Fibroblast of skin of scalp (primary cell): ENCODE measurements at regions not wholly inside any gene's neighbourhood (a gene's known extent, or its start where the extent isn't known, plus 50 kb on each side); places are given as distances from the start of the nearest gene placed in this dataset.

ENCODE experiments used
- DNase-seq: peaks from one replicate; pipeline ENCODE4 v3.0.0-alpha.2; 2013

- peak; percentile 24 for DNase-seq
Measured at GRCh38 chr2:185990861-185991525, 252.4 kb downstream of the FSIP2 start.

- no peak for DNase-seq
Measured at GRCh38 chr2:185998562-185999070, 260.0 kb downstream of the FSIP2 start.

DNA sequence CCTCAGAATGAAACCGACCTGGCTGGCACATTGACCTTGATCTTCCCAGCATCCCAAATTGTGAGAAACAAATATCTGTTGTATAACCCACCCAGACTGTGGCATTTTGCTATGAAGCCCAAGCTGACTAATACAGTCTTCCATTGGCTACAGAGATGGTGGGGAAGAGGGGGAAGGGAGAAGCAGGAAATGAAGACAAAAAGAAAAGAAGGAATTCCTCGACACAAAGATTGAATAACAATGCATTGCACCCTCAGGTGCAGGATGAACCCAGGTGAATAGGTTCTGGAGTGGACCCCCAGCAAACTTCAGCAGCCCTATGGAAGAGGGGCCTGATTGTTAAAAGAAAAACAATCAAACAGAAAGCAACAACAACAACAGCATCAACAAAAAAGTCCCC lies 270.7 kb downstream of the FSIP2 start:
- DNase-seq = no peak

GRCh38 chr2:186017278-186017677 lies 278.7 kb downstream of the FSIP2 start:
- DNase-seq = no peak

- no peak for DNase-seq
Measured at GRCh38 chr2:186024921-186025320, 286.3 kb downstream of the FSIP2 start.

GRCh38 chr2:186027922-186028321 lies 289.3 kb downstream of the FSIP2 start:
- DNase-seq = no peak

DNA sequence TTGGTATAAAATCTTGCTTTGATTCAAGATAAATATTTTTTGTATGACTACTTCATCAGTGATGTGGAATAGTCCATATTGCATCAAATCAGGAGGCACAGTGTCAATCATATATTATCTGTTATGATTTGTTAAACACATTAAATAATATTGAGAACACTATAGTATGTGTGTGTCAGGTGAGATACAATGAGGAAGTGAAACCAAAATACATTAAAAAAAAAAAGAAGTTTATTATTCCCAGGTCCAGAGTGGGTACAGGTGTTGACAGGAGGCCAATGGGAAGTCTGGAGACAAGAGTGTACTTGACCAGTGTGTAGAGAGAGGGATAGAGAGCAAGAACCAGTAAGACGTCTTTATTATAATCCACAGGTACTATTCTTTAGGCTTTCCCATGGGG lies 292.6 kb downstream of the FSIP2 start:
- no peak for DNase-seq

DNA sequence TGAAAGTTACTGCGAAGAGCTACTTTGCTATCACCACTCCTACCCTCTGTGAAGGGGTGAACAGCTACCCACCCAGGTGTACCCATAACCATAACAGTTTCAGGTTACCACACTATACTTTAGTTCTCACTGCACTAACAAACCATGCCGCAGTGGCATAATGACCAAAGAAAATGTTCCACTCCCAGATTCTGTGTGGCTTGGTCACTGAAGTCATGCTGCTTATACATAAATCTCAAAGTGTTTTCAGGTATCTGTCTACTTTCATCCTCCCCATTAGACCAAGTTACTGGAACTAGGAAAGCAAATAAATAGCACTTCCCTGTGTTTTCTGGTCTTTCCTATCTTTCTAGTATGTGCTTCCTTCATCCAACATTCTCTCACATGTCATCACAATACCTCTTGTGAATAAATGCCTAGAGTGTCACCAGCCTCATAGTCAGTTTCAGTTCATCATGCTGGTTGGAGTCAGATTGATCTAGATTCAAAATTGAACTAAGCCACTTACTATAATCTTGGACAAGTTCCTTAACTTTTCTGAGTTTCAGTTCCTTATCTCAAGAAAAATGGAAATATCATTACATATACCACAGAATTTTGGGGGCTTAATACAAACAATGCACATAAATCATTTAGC lies 293.6 kb downstream of the FSIP2 start:
- DNase-seq = no peak

GRCh38 chr2:186032930-186033329 lies 294.3 kb downstream of the FSIP2 start:
- DNase-seq = no peak

- no peak for DNase-seq
Measured at GRCh38 chr2:186033541-186033940, 294.9 kb downstream of the FSIP2 start.

DNA sequence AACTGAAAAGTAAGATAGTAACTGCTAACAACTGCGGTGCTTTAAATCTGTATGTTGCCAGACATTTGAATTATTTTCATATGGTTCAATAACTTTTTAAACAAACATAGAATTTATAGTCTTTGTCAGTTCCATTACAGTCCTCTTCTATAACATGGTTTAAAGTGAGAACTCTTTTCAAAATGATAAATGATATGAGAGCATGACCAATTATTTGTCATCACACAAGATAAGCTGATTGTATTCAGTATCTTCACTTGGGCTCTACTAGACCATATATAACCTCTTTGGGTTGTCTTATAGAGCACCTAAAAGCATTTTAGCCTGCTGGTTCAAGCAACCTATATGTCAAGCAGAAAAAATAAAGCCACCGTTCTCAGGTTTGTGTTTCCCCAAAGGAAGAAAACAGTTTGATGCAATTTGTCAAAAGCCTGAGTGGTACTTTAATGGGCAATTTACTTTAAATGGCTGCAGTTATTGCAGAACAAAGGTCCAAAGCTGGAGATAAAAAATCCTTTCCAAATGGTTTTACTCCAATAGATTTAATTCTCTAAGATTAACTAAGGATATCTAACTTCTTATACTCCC lies 298.4 kb downstream of the FSIP2 start:
- DNase-seq = no peak

DNA sequence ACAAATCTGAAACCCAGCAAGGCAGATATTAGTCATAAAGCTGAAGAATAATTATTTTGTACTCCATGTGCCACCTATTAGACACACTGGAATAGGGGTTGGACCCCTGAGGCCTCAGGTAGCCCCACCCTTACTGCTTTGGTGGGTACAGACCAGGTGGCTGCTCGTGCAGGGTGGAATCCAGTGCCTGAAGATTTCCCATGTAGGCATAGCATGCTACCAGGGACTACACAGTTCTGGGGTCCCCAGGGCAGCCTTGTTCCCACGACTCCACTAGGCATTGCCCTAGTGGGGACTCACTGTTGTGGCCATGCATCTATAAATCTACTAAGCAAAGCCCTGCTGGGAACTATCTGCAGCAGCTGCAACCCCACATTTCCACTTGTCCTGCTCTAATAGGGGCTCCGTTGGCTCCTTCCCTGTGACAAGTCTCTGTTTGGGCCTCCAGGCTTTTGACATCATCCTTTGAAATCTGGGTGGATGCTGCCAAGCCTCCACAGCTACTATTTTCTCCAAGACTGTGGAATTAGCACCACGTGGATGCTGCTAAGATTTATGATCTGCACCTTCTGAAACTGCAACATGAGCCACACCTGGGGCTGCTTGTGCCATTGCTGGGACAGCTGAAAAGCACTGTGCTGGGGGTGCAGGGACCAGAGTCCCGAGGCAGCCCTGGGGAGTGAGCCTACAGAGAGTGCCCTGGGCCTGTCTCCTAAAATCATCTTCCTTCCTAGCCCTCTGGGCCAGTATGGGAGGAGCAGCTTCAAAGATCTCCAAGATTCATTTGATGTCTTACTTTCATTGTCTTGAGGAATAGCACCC lies 303.8 kb downstream of the FSIP2 start:
- no peak for DNase-seq

DNA sequence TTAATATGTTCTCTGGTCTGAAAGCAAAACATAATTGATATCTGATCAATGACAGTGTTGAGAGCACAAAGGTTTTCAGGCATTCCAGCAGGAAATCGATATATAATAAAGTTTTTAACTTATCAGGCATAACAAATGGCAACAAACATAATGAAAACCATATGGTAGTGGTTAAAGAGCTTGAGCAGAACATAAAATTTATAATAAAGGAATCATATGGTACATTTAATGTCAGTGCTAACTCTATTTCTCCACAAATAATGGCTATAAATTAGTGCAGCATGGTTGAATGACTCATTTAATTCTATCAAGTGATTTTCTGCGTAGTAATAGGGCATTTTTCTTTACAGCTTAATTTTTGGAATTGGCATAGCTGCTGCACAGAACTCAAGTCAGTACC lies 306.2 kb downstream of the FSIP2 start:
- DNase-seq = no peak

- DNase-seq = no peak
Measured at GRCh38 chr2:186052930-186053329, 314.3 kb downstream of the FSIP2 start.

GRCh38 chr2:186058614-186059013 lies 320.0 kb downstream of the FSIP2 start:
- DNase-seq = no peak

GRCh38 chr2:186059096-186059495 lies 320.5 kb downstream of the FSIP2 start:
- peak; percentile 1 for DNase-seq

GRCh38 chr2:186060744-186061440 lies 322.3 kb downstream of the FSIP2 start:
- DNase-seq = peak; percentile 18

- no peak for DNase-seq
Measured at GRCh38 chr2:186064507-186064906, 325.9 kb downstream of the FSIP2 start.

DNA sequence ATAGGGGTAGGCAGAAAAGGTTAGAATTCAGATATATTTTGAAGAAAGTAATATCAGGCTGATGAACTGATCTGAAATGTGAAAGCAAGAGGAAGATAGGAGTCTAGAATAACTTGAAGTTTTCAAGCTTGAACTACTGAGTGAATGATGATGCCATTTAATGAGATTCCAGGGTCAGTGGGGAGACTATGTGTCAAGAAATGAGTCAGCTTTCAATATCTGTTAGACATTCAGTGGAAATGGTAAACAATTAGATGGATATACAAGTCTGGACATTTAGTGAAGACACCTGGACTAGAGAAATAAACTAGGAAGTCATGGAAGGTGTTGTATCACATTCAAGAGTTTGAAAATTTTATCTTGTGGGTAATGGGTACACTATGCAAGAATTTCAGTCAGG lies 326.9 kb downstream of the FSIP2 start:
- DNase-seq = no peak

GRCh38 chr2:186068139-186068801 lies 329.7 kb downstream of the FSIP2 start:
- DNase-seq = no peak

DNA sequence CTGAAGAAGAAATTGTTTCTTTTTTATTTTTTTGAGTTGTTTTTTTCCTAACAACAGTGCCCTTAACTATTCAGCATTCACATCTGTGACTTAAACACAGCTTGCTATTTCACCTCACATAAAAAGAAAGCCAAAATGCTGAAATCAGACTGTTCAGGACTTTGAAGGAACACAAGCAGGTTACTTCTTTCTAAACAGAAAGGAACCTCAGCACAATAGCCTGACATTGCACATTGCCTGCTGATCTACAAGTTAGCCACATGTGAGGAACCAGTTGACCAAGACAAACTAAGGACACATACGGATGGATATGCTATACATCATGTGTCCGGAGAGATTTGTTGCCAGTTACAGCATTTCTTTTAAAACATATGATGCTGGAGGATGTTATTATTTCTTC lies 331.1 kb downstream of the FSIP2 start:
- no peak for DNase-seq

DNA sequence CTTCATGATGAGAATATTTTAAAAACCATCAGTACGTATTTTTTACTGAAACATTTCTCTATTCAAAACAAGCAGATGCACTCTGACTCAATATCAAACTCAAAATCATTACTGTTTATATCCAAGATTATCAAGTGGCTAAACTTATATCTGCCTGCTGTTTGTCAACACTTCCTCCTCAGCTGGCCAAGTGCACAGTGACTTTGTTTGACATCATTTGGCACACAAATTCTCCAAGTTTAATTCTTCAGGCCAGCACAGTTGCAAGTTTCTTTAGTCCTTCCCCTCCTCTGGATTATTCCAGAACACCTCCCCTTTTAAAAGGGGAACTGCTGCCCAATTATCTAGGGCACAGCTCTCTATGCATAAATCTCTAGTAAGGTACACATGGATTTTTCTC lies 346.6 kb downstream of the FSIP2 start:
- no peak for DNase-seq
